ENCODE measurements at regions not wholly inside any gene's neighbourhood (a gene's known extent, or its start where the extent isn't known, plus 50 kb on each side); places are given as distances from the start of the nearest gene placed in this dataset.

- in situ Hi-C loops (cut with MboI; ENCODE audit: low sequenced_read_pairs): no loop called here
These were observed 139.2 kb upstream of the NAMPT start for GRCh38 chr7:106423821-106424475.

- in situ Hi-C loops (cut with MboI; ENCODE audit: low sequenced_read_pairs): no loop called here
These were observed 138.3 kb upstream of the NAMPT start for GRCh38 chr7:106423111-106423510.

- in situ Hi-C loops (cut with MboI; ENCODE audit: low sequenced_read_pairs): no loop called here
These were observed 136.5 kb upstream of the NAMPT start for GRCh38 chr7:106421181-106421762.

DNA sequence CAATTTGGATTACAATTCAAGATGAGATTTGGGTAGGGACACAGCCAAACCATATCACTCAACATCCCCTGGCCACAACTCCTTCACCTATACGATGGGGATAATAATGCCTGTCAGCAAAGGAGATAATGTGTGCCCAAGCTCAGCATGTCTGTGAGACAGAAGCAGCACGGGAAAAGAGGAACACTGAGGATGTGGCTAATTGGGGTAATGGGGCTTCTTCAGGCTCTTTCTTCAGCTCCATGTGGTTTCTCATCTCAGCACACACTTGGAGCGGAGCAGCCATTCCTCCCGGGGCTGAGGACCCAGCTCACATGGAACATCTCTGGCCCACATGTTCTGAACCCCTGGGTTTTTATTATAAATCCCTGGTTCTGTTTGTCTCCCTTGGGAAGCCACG lies 136.0 kb upstream of the NAMPT start:
- in situ Hi-C loops (cut with MboI; ENCODE audit: low sequenced_read_pairs): no loop called here

GRCh38 chr7:106420210-106420609 lies 135.4 kb upstream of the NAMPT start:
- in situ Hi-C loops (cut with MboI; ENCODE audit: low sequenced_read_pairs): no loop called here

DNA sequence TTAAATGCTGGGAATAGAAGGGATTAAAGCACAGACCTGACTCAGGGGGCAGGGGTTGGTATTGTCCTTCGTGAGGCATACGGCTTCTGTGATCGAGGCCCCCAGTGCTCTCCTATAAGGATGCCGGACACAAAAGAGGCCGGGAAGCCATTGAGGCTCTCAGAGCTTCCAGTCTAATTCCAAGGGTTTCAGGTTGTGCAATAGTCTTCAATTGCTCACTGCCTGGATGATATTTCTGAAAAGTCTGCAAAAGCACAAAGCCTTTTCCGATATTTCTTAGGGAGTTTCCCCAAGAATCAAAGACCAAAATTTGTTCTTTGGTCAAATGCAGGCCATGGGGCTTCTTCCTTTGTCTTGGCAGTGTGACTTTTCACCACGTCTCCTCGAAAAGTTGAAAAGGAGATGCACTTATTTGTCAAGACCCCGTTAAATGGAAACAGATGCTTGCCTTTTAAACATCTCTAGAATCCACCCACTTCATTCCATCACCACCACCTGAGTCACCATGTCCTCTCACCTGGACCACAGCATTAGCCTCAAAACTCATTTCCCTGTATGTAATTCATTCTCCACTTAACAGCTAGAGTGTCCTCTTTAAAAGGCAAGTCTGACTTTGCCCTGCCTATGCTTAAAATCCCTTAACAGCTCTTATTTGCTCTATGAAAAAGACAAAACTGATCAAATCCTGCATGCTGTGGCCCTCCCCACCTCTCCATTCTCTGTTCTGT lies 134.8 kb upstream of the NAMPT start:
- in situ Hi-C loops (cut with MboI; ENCODE audit: low sequenced_read_pairs): no loop called here

- in situ Hi-C loops (cut with MboI; ENCODE audit: low sequenced_read_pairs): no loop called here
These were observed 133.7 kb upstream of the NAMPT start for GRCh38 chr7:106418526-106418925.

GRCh38 chr7:106418094-106418493 lies 133.3 kb upstream of the NAMPT start:
- in situ Hi-C loops (cut with MboI; ENCODE audit: low sequenced_read_pairs): no loop called here

GRCh38 chr7:106417273-106417902 lies 132.6 kb upstream of the NAMPT start:
- in situ Hi-C loops (cut with MboI; ENCODE audit: low sequenced_read_pairs): no loop called here

DNA sequence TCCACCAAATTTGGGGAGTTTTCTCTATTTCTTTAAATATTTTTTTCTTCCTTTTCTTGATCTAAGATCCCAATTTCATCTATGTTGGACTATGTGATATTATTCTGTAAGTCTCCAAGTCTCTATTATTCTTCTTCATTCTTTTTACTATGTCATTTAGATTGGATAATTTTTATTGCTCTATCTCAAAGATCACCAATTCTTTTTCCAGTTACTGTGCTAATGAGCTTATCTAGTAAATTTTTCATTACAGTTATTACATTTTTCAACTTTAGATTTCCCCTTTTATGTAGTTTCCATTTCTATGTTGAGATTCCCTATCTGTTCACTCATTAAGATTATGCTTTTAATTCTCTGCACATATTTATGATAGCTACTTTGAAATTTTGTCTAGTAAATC lies 131.6 kb upstream of the NAMPT start:
- in situ Hi-C loops (cut with MboI; ENCODE audit: low sequenced_read_pairs): no loop called here

DNA sequence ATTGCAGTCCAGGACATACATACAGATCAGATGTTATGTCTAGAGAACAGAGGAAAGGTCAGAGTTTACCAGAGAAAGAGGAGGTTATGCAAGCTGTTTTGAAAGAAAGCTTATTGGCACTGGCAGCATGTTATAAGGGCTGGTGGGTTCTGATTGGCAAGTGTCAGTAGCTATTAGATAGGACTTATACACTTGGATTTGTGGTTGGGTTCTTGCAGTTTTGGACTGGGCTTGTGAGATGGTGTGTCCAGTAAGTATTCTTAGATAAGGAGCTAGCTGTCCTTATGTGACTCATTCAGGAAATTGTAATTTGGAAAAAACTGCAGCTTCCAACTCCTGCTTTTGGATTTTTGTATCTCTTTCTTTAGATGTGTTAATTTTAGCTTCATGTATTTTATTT lies 130.7 kb upstream of the NAMPT start:
- in situ Hi-C loops (cut with MboI; ENCODE audit: low sequenced_read_pairs): no loop called here

- in situ Hi-C loops (cut with MboI; ENCODE audit: low sequenced_read_pairs): no loop called here
These were observed 128.7 kb upstream of the NAMPT start for GRCh38 chr7:106413446-106413845.

GRCh38 chr7:106405697-106406141 lies 120.9 kb upstream of the NAMPT start:
- in situ Hi-C loops (cut with MboI; ENCODE audit: low sequenced_read_pairs): no loop called here

DNA sequence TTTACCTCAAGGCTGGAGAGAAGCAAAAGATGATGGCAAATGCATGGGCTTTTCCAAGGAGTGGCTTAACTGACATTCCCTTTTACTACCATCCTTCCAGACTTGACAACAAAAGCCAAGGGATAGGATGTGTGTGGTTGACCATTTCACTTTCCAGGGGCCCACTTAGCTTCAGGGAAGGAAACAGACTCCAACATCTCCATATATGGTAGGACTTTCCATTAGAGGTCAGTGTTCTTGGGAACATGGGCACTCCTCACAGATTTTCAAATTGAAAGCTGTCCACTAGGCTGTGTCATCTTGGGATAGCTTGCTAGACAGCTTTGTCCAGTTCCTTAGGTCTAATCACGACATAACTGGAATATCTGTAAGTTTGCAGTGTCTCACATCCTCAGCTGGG lies 118.1 kb upstream of the NAMPT start:
- in situ Hi-C loops (cut with MboI; ENCODE audit: low sequenced_read_pairs): no loop called here

DNA sequence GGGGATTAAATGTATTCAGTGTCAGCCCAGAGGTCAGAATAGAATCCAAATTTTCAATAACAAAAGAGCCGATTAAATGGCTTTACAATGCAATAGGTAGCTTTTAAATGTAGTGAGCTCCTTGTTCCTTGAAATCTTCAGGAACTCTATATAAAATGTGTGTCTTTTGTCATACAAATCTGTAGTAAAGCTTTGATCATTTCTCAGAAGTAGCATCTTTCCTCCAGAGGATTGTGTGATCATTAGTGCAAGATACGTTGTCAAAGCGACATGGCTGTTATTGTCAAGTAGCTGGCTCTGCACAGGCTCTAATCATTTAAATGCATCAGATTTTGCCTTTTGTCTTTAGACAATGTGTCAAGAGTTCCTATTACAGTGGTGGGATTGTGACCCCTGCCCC lies 116.1 kb upstream of the NAMPT start:
- in situ Hi-C loops (cut with MboI; ENCODE audit: low sequenced_read_pairs): no loop called here

GRCh38 chr7:106398786-106399185 lies 114.0 kb upstream of the NAMPT start:
- in situ Hi-C loops (cut with MboI; ENCODE audit: low sequenced_read_pairs): no loop called here

- in situ Hi-C loops (cut with MboI; ENCODE audit: low sequenced_read_pairs): no loop called here
These were observed 113.2 kb upstream of the NAMPT start for GRCh38 chr7:106397994-106398393.

- in situ Hi-C loops (cut with MboI; ENCODE audit: low sequenced_read_pairs): no loop called here
These were observed 109.7 kb upstream of the NAMPT start for GRCh38 chr7:106394526-106394925.

DNA sequence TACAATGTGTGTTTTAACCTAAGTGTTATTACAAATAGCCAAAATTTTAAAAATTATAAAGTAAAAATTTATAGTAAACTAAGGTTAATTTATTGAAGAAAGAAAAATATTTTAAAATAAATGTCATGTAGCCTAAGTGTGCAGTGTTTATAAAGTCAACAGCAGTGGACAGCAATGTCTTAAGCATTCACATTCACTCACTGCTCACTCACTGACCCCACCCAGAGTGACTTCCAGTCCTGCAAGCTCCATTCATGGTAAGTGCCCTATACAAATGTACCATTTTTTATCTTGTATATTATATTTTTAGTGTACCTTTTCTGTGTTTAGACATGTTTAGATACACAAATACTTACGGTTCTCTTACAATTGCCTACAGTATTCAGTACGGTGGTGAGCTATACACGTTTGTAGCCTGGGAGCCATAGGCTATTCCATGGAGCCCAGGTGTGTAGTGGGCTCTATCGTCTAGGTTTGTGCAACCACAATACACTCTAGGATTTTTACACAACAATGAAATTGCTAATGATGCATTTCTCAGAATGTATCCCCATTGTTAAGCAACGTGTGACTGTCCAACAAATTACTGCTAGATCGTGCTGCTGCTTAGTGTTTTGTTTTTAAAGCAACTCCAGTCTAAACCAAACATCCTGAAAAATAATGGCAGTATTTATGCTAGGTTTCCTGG lies 108.9 kb upstream of the NAMPT start:
- in situ Hi-C loops (cut with MboI; ENCODE audit: low sequenced_read_pairs): no loop called here

DNA sequence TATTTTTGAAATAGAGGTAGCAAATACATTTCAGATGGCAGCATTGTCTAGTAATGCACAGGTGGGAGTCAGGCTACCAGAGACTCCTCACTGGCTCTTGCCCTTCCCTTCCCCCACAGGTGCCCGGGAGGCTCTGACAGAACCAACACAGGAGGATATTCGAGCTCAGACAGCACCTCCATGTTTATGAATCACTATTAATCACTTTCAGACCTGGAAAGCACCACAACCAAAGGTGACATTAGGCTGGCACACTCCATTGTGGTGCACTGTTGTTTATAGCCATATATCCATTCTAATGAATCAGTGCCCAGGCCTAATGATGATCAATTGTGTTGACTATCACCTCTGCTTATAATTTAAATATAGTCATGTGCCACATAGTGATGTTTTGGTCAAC lies 107.8 kb upstream of the NAMPT start:
- in situ Hi-C loops (cut with MboI; ENCODE audit: low sequenced_read_pairs): no loop called here

- in situ Hi-C loops (cut with MboI; ENCODE audit: low sequenced_read_pairs): no loop called here
These were observed 107.4 kb upstream of the NAMPT start for GRCh38 chr7:106392144-106392543.

Measured in hTERT RPE-1 (cell line).